ENCODE measurements at regions not wholly inside any gene's neighbourhood (a gene's known extent, or its start where the extent isn't known, plus 50 kb on each side); places are given as distances from the start of the nearest gene placed in this dataset.

DNA sequence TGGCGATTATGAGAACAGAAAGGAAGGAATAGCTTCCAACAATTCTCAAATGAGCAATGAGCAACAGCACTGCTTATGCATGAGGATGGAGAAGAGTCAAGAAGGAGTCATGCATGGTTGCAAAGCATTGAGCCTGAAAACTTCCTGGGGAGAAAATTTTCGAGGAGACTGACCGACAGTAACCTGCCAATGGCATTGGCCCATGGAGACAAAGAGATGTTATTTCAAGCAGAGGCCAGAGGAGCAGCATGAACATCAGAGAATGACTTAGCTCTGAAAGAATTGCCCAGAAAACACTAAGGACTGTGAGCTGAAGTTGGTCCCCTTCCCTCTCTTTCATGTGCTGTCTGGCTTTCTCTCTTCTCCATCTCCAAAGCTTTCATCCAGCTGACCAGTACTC is 343.4 kb downstream of the ADAMTS20 start:
- TF ChIP-seq, protein P1, sequence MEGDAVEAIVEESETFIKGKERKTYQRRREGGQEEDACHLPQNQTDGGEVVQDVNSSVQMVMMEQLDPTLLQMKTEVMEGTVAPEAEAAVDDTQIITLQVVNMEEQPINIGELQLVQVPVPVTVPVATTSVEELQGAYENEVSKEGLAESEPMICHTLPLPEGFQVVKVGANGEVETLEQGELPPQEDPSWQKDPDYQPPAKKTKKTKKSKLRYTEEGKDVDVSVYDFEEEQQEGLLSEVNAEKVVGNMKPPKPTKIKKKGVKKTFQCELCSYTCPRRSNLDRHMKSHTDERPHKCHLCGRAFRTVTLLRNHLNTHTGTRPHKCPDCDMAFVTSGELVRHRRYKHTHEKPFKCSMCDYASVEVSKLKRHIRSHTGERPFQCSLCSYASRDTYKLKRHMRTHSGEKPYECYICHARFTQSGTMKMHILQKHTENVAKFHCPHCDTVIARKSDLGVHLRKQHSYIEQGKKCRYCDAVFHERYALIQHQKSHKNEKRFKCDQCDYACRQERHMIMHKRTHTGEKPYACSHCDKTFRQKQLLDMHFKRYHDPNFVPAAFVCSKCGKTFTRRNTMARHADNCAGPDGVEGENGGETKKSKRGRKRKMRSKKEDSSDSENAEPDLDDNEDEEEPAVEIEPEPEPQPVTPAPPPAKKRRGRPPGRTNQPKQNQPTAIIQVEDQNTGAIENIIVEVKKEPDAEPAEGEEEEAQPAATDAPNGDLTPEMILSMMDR (IDR thresholded peaks at IDR 0.05): no peak
- TF ChIP-seq POLR2A (IDR thresholded peaks at IDR 0.05) (no peak), EP300 (IDR thresholded peaks at IDR 0.05) (peak in 1 of 2 donors; percentile 27)

Data from tibial nerve (tissue), 4 donors.